Spleen (tissue), 11 donors: ENCODE measurements at regions not wholly inside any gene's neighbourhood (a gene's known extent, or its start where the extent isn't known, plus 50 kb on each side); places are given as distances from the start of the nearest gene placed in this dataset.

Source experiments
- DNase-seq: peaks from one replicate; pipeline ENCODE4 v3.0.0-alpha.2; 2020
- H3K27ac ChIP-seq, 8 donors: fragments of 200-600 bp; sonication (generic) in 7 of 8; 1 replicate in 4 of 8; 2 replicates in 4 of 8; pipeline versions ENCODE4 v1.5.0 to v1.8.0; 2016 to 2021; ENCODE audit warnings: inconsistent platforms in 4 of 8, mild to moderate bottlenecking in 4 of 8, moderate library complexity in 1 of 8
- H3K27me3 ChIP-seq, 7 donors: fragments of 200-600 bp; sonication (generic) in 6 of 7; replicated peaks in 1 of 7; 1 replicate in 4 of 7; 2 replicates in 3 of 7; pipeline versions ENCODE4 v1.5.0 to v1.8.0; 2016 to 2021; ENCODE audit warnings: inconsistent platforms in 3 of 7, mild to moderate bottlenecking in 1 of 7
- H3K36me3 ChIP-seq, 6 donors: fragments of 200-600 bp; sonication (generic) in 5 of 6; 1 replicate in 4 of 6; 2 replicates in 2 of 6; pipeline versions ENCODE4 v1.5.0 to v1.8.0; 2016 to 2021; ENCODE audit warnings: inconsistent platforms in 2 of 6
- H3K4me1 ChIP-seq, 6 donors: fragments of 200-600 bp; sonication (generic) in 5 of 6; 1 replicate in 3 of 6; 2 replicates in 3 of 6; pipeline versions ENCODE4 v1.5.0 to v1.8.0; 2016 to 2021; ENCODE audit warnings: inconsistent platforms in 3 of 6
- H3K4me3 ChIP-seq, 8 donors: fragments of 200-600 bp; sonication (generic) in 7 of 8; 1 replicate in 4 of 8; 2 replicates in 4 of 8; pipeline versions ENCODE4 v1.5.0 to v1.8.0; 2016 to 2021; ENCODE audit warnings: inconsistent platforms in 4 of 8, mild to moderate bottlenecking in 4 of 8, moderate library complexity in 2 of 8
- H3K9me3 ChIP-seq, 8 donors: fragments of 200-600 bp; sonication (generic) in 7 of 8; 1 replicate in 4 of 8; 2 replicates in 4 of 8; pipeline versions ENCODE4 v1.5.0 to v1.8.0; 2016 to 2021; ENCODE audit warnings: inconsistent platforms in 4 of 8
- POLR2A ChIP-seq, 3 donors: fragments of 450-650 bp; IDR thresholded peaks; one replicate each; pipeline ENCODE4 v1.5.1; 2017; ENCODE audit warnings: antibody characterized with exemption in 3 of 3, mild to moderate bottlenecking in 1 of 3
- POLR2AphosphoS5 ChIP-seq, 3 donors: sonication (generic); formaldehyde crosslinking; IDR thresholded peaks; one replicate each; pipeline ENCODE4 v1.5.1; 2017; ENCODE audit warnings: antibody characterized with exemption in 3 of 3
- WGBS, 5 donors: extraction: QIAGEN DNeasy Blood & Tissue Kit in 3 of 5; methylation state at CpG; one replicate each; pipeline versions ENCODE4 v1.1.5 to v1.1.7; 2013 to 2018; 5-methylcytosine and 5-hydroxymethylcytosine counted together
- intact Hi-C: fragments of 100-400 bp; cut with DNase I; formaldehyde crosslinking; loops from one replicate; pipeline ENCODE4 v1.15.0; 2023; ENCODE audit warnings: low total_unique reads
- TF ChIP-seq, protein P1 (sequence below), 11 experiments: fragments of 200-600 bp in 7 of 11; fragments of 450-650 bp in 4 of 11; sonication (generic) in 4 of 11; IDR thresholded peaks in 8 of 11; conservative IDR thresholded peaks in 3 of 11; 1 replicate in 7 of 11; 2 replicates in 4 of 11; pipeline versions ENCODE4 v1.4.0 to v1.8.0; 2016 to 2021; ENCODE audit warnings: antibody characterized with exemption in 11 of 11, inconsistent platforms in 4 of 11, mild to moderate bottlenecking in 1 of 11
- donor health status: healthy with polysubstance abuse.
- donor health status: DM: no; HTN: no; CAD: no; lungs with moderate emphysema.
- donor health status: DM: no; HTN: no; CAD: no.
- donor health status: Bipolar disorder and iron deficiency.
- donor health status: healthy.
- donor health status: DM: no; HTN: no; CAD: no.
- donor health status: DM: yes; HTN: yes; CAD: no.

DNA sequence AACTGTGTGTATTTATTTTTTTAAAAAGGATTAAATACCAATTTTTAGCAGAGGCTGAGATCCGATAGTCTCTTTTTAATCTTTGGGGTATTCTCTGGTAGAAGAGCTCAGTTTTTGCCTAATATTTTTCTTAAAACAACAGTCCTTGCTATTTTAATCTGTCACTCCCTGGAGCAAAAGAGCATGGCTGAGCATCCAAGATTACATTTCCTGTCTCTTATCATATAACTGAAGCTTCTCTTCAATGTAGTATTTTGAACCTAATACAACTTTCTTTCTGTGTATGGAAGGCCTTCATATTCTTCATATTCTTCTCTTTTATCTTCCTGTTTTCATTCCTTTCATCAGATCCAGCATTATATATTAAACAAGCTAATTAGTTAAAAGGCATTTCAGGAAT, 293.7 kb downstream of the NSUN3 start:
- Histone ChIP-seq H3K4me3 (no peak overlapping the region), H3K9me3 (no peaks in the 10 kb centered on the region), H3K27me3 (no peaks in the 10 kb centered on the region), H3K27ac (no peak overlapping the region), H3K4me1 (peaks cover 0 to 4% (median 0%) of the 10 kb centered on the region in 6 donors), H3K36me3 (no peaks in the 10 kb centered on the region)
- intact Hi-C loops = no loop called here
- no peak for DNase-seq
- TF ChIP-seq POLR2AphosphoS5 (IDR thresholded peaks at IDR 0.05) = no peak
- TF ChIP-seq POLR2A (IDR thresholded peaks at IDR 0.05) = no peak
- TF ChIP-seq, protein P1, sequence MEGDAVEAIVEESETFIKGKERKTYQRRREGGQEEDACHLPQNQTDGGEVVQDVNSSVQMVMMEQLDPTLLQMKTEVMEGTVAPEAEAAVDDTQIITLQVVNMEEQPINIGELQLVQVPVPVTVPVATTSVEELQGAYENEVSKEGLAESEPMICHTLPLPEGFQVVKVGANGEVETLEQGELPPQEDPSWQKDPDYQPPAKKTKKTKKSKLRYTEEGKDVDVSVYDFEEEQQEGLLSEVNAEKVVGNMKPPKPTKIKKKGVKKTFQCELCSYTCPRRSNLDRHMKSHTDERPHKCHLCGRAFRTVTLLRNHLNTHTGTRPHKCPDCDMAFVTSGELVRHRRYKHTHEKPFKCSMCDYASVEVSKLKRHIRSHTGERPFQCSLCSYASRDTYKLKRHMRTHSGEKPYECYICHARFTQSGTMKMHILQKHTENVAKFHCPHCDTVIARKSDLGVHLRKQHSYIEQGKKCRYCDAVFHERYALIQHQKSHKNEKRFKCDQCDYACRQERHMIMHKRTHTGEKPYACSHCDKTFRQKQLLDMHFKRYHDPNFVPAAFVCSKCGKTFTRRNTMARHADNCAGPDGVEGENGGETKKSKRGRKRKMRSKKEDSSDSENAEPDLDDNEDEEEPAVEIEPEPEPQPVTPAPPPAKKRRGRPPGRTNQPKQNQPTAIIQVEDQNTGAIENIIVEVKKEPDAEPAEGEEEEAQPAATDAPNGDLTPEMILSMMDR (IDR thresholded peaks at IDR 0.05 in 8 of 11, conservative IDR thresholded peaks at IDR 0.05 in 3 of 11) = no peak
- 82 to 97% (median 96%) methylated on average over 1 of the region's 1 CpG for WGBS, 5 donors

DNA sequence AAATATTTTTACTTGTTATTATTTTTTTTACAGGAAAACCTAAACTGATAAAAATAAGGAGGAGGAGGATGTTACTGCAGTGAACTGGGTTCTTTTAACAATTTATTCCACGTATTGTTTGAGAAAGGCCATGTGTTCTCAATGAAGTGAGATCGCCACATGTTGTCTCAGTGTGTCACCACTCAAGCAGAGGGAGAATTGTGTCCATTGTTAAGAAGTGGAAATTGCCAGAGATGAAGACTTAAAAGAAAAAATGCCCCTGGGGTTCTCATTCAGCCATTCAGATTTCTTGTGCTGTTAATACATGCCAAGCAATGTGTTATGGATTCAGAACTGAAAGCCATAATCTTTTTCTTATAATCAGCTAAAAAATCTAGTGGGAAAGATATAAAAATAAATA, 297.1 kb downstream of the NSUN3 start:
- Histone ChIP-seq H3K4me3 (no peak overlapping the region), H3K36me3 (no peaks in the 10 kb centered on the region), H3K27ac (no peak overlapping the region), H3K27me3 (no peaks in the 10 kb centered on the region), H3K9me3 (no peaks in the 10 kb centered on the region), H3K4me1 (peaks cover 0 to 4% (median 0%) of the 10 kb centered on the region in 6 donors)
- TF ChIP-seq, protein P1 (IDR thresholded peaks at IDR 0.05 in 8 of 11, conservative IDR thresholded peaks at IDR 0.05 in 3 of 11) = no peak
- TF ChIP-seq POLR2A (IDR thresholded peaks at IDR 0.05) (no peak), POLR2AphosphoS5 (IDR thresholded peaks at IDR 0.05) (no peak)
- intact Hi-C loops = no loop called here
- DNase-seq = no peak
- 66 to 83% (median 77%) methylated on average over 2 of the region's 2 CpGs for WGBS, 5 donors

DNA sequence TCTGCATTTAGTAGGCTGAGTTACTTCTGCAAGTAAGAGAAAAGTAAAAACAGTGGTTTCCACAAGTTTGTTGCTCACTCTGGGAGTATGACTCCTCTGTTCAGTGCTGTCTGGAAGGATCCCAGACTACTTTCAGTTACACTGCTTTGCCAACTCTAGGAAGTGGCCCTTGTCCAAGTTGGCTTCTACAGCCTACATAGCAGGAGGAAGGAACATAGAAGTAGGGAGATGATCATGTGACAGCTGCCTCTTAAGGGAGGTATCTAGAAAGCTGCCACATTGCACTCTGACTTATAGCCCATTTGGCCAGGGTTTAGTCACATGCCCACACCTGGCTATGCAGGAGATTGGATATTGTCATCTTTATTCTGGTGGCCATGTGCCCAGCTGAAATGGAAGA, 298.1 kb downstream of the NSUN3 start:
- Histone ChIP-seq H3K27me3 (no peaks in the 10 kb centered on the region), H3K27ac (no peak overlapping the region), H3K4me3 (no peak overlapping the region), H3K9me3 (peaks cover 0 to 4% (median 0%) of the 10 kb centered on the region in 8 donors), H3K4me1 (peaks cover 0 to 4% (median 0%) of the 10 kb centered on the region in 6 donors), H3K36me3 (no peaks in the 10 kb centered on the region)
- TF ChIP-seq, protein P1 (IDR thresholded peaks at IDR 0.05 in 8 of 11, conservative IDR thresholded peaks at IDR 0.05 in 3 of 11) = no peak
- DNase-seq = no peak
- intact Hi-C loops = no loop called here

DNA sequence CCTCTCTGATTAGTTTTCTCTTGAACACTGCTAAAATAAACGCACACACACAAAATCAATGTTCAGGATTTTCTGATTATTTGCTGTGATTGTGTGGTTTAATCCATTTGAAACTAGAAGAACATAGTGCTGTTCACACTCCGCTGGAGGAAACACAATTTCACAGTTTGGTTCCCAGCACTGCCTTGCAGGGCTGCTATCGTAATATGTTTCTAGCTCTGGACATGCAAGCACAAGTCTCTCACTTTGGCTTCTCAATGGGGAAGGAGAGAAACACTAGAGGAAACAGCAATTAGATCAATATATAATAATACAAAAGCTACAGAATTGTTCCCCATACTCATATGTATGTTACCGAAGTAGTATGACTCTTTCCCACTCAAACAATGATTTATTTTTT, 299.5 kb downstream of the NSUN3 start:
- H3K27me3 ChIP-seq = no peaks in the 10 kb centered on the region
- peaks cover 0 to 10% (median 0%) of the 10 kb centered on the region in 8 donors for H3K9me3 ChIP-seq
- WGBS, 5 donors = 35 to 44% (median 40%) methylated on average over 4 of the region's 4 CpGs
- peaks cover 0 to 4% (median 0%) of the 10 kb centered on the region in 6 donors for H3K4me1 ChIP-seq
- intact Hi-C loops = no loop called here
- H3K4me3 ChIP-seq = no peak overlapping the region
- TF ChIP-seq, protein P1 (IDR thresholded peaks at IDR 0.05 in 8 of 11, conservative IDR thresholded peaks at IDR 0.05 in 3 of 11) = no peak
- no peak for TF ChIP-seq POLR2A (IDR thresholded peaks at IDR 0.05)
- TF ChIP-seq POLR2AphosphoS5 (IDR thresholded peaks at IDR 0.05) = no peak
- DNase-seq = no peak
- H3K36me3 ChIP-seq = no peaks in the 10 kb centered on the region
- no peak overlapping the region for H3K27ac ChIP-seq
